ENCODE measurements at regions not wholly inside any gene's neighbourhood (a gene's known extent, or its start where the extent isn't known, plus 50 kb on each side); places are given as distances from the start of the nearest gene placed in this dataset.

- Histone ChIP-seq H3K27me3 (ENCODE audit: control insufficient read depth in 1 of 2, insufficient read depth in 2 of 2, low read length in 2 of 2) (no peaks in the 10 kb centered on the region), H3K27ac (ENCODE audit: low read depth in 2 of 2, low read length in 1 of 2) (no peak overlapping the region), H3K4me3 (ENCODE audit: low read depth in 1 of 2, low read length in 2 of 2) (no peak overlapping the region), H3K36me3 (ENCODE audit: control insufficient read depth in 2 of 2, insufficient read depth in 2 of 2, low read length in 1 of 2) (no peaks in the 10 kb centered on the region), H3K9me3 (ENCODE audit: control insufficient read depth in 2 of 2, insufficient read depth in 1 of 2, low read depth in 1 of 2, low read length in 1 of 2) (no peaks in the 10 kb centered on the region), H3K4me1 (ENCODE audit: control insufficient read depth in 2 of 2, insufficient read depth in 2 of 2, low read length in 1 of 2) (no peaks in the 10 kb centered on the region)
Measured at GRCh38 chr18:24761765-24762164, 301.3 kb downstream of the HRH4 start.

GRCh38 chr18:24762511-24762910, 302.1 kb downstream of the HRH4 start:
- no peaks in the 10 kb centered on the region for H3K27me3 ChIP-seq (ENCODE audit: control insufficient read depth in 1 of 2, insufficient read depth in 2 of 2, low read length in 2 of 2)
- no peak overlapping the region for H3K4me3 ChIP-seq (ENCODE audit: low read depth in 1 of 2, low read length in 2 of 2)
- 22 to 65% methylated on average over 1 of the region's 1 CpG for WGBS, 2 donors
- no peak overlapping the region for H3K27ac ChIP-seq (ENCODE audit: low read depth in 2 of 2, low read length in 1 of 2)
- no peaks in the 10 kb centered on the region for H3K4me1 ChIP-seq (ENCODE audit: control insufficient read depth in 2 of 2, insufficient read depth in 2 of 2, low read length in 1 of 2)
- no peaks in the 10 kb centered on the region for H3K36me3 ChIP-seq (ENCODE audit: control insufficient read depth in 2 of 2, insufficient read depth in 2 of 2, low read length in 1 of 2)
- no peaks in the 10 kb centered on the region for H3K9me3 ChIP-seq (ENCODE audit: control insufficient read depth in 2 of 2, insufficient read depth in 1 of 2, low read depth in 1 of 2, low read length in 1 of 2)

- Histone ChIP-seq H3K9me3 (ENCODE audit: control insufficient read depth in 2 of 2, insufficient read depth in 1 of 2, low read depth in 1 of 2, low read length in 1 of 2) (no peaks in the 10 kb centered on the region), H3K4me3 (ENCODE audit: low read depth in 1 of 2, low read length in 2 of 2) (no peak overlapping the region), H3K27ac (ENCODE audit: low read depth in 2 of 2, low read length in 1 of 2) (no peak overlapping the region), H3K27me3 (ENCODE audit: control insufficient read depth in 1 of 2, insufficient read depth in 2 of 2, low read length in 2 of 2) (no peaks in the 10 kb centered on the region), H3K4me1 (ENCODE audit: control insufficient read depth in 2 of 2, insufficient read depth in 2 of 2, low read length in 1 of 2) (no peaks in the 10 kb centered on the region), H3K36me3 (ENCODE audit: control insufficient read depth in 2 of 2, insufficient read depth in 2 of 2, low read length in 1 of 2) (no peaks in the 10 kb centered on the region)
- 23 to 46% methylated on average over 6 of the region's 6 CpGs for WGBS, 2 donors
Measured at GRCh38 chr18:24763765-24764513, 303.5 kb downstream of the HRH4 start.

GRCh38 chr18:24764766-24765165, 304.3 kb downstream of the HRH4 start:
- no peak overlapping the region for H3K4me3 ChIP-seq (ENCODE audit: low read depth in 1 of 2, low read length in 2 of 2)
- H3K9me3 ChIP-seq (ENCODE audit: control insufficient read depth in 2 of 2, insufficient read depth in 1 of 2, low read depth in 1 of 2, low read length in 1 of 2) = no peaks in the 10 kb centered on the region
- no peaks in the 10 kb centered on the region for H3K27me3 ChIP-seq (ENCODE audit: control insufficient read depth in 1 of 2, insufficient read depth in 2 of 2, low read length in 2 of 2)
- H3K36me3 ChIP-seq (ENCODE audit: control insufficient read depth in 2 of 2, insufficient read depth in 2 of 2, low read length in 1 of 2) = no peaks in the 10 kb centered on the region
- H3K27ac ChIP-seq (ENCODE audit: low read depth in 2 of 2, low read length in 1 of 2) = no peak overlapping the region
- H3K4me1 ChIP-seq (ENCODE audit: control insufficient read depth in 2 of 2, insufficient read depth in 2 of 2, low read length in 1 of 2) = no peaks in the 10 kb centered on the region
- 76 to 79% methylated on average over 5 of the region's 5 CpGs for WGBS, 2 donors

GRCh38 chr18:24766376-24766775, 305.9 kb downstream of the HRH4 start:
- H3K27ac ChIP-seq (ENCODE audit: low read depth in 2 of 2, low read length in 1 of 2) = no peak overlapping the region
- H3K4me3 ChIP-seq (ENCODE audit: low read depth in 1 of 2, low read length in 2 of 2) = no peak overlapping the region
- H3K4me1 ChIP-seq (ENCODE audit: control insufficient read depth in 2 of 2, insufficient read depth in 2 of 2, low read length in 1 of 2) = no peaks in the 10 kb centered on the region
- H3K36me3 ChIP-seq (ENCODE audit: control insufficient read depth in 2 of 2, insufficient read depth in 2 of 2, low read length in 1 of 2) = no peaks in the 10 kb centered on the region
- 35 to 45% methylated on average over 1 of the region's 1 CpG for WGBS, 2 donors
- H3K27me3 ChIP-seq (ENCODE audit: control insufficient read depth in 1 of 2, insufficient read depth in 2 of 2, low read length in 2 of 2) = no peaks in the 10 kb centered on the region
- H3K9me3 ChIP-seq (ENCODE audit: control insufficient read depth in 2 of 2, insufficient read depth in 1 of 2, low read depth in 1 of 2, low read length in 1 of 2) = no peaks in the 10 kb centered on the region

- Histone ChIP-seq H3K27me3 (ENCODE audit: control insufficient read depth in 1 of 2, insufficient read depth in 2 of 2, low read length in 2 of 2) (no peaks in the 10 kb centered on the region), H3K9me3 (ENCODE audit: control insufficient read depth in 2 of 2, insufficient read depth in 1 of 2, low read depth in 1 of 2, low read length in 1 of 2) (no peaks in the 10 kb centered on the region), H3K4me1 (ENCODE audit: control insufficient read depth in 2 of 2, insufficient read depth in 2 of 2, low read length in 1 of 2) (no peaks in the 10 kb centered on the region), H3K36me3 (ENCODE audit: control insufficient read depth in 2 of 2, insufficient read depth in 2 of 2, low read length in 1 of 2) (no peaks in the 10 kb centered on the region), H3K4me3 (ENCODE audit: low read depth in 1 of 2, low read length in 2 of 2) (no peak overlapping the region), H3K27ac (ENCODE audit: low read depth in 2 of 2, low read length in 1 of 2) (no peak overlapping the region)
- WGBS, 2 donors = 77 to 94% methylated on average over 3 of the region's 3 CpGs
Measured at GRCh38 chr18:24770311-24771024, 310.0 kb downstream of the HRH4 start.

- H3K4me1 ChIP-seq (ENCODE audit: control insufficient read depth in 2 of 2, insufficient read depth in 2 of 2, low read length in 1 of 2) = no peaks in the 10 kb centered on the region
- H3K9me3 ChIP-seq (ENCODE audit: control insufficient read depth in 2 of 2, insufficient read depth in 1 of 2, low read depth in 1 of 2, low read length in 1 of 2) = no peaks in the 10 kb centered on the region
- no peaks in the 10 kb centered on the region for H3K27me3 ChIP-seq (ENCODE audit: control insufficient read depth in 1 of 2, insufficient read depth in 2 of 2, low read length in 2 of 2)
- no peak overlapping the region for H3K4me3 ChIP-seq (ENCODE audit: low read depth in 1 of 2, low read length in 2 of 2)
- H3K36me3 ChIP-seq (ENCODE audit: control insufficient read depth in 2 of 2, insufficient read depth in 2 of 2, low read length in 1 of 2) = no peaks in the 10 kb centered on the region
- no peak overlapping the region for H3K27ac ChIP-seq (ENCODE audit: low read depth in 2 of 2, low read length in 1 of 2)
Measured at GRCh38 chr18:24771300-24771699, 310.9 kb downstream of the HRH4 start.

- Histone ChIP-seq H3K9me3 (ENCODE audit: control insufficient read depth in 2 of 2, insufficient read depth in 1 of 2, low read depth in 1 of 2, low read length in 1 of 2) (no peaks in the 10 kb centered on the region), H3K27ac (ENCODE audit: low read depth in 2 of 2, low read length in 1 of 2) (no peak overlapping the region), H3K4me3 (ENCODE audit: low read depth in 1 of 2, low read length in 2 of 2) (no peak overlapping the region), H3K4me1 (ENCODE audit: control insufficient read depth in 2 of 2, insufficient read depth in 2 of 2, low read length in 1 of 2) (no peaks in the 10 kb centered on the region), H3K27me3 (ENCODE audit: control insufficient read depth in 1 of 2, insufficient read depth in 2 of 2, low read length in 2 of 2) (no peaks in the 10 kb centered on the region), H3K36me3 (ENCODE audit: control insufficient read depth in 2 of 2, insufficient read depth in 2 of 2, low read length in 1 of 2) (no peaks in the 10 kb centered on the region)
- WGBS, 2 donors = 91 to 94% methylated on average over 2 of the region's 2 CpGs
Measured at GRCh38 chr18:24773101-24773500, 312.7 kb downstream of the HRH4 start.

- H3K36me3 ChIP-seq (ENCODE audit: control insufficient read depth in 2 of 2, insufficient read depth in 2 of 2, low read length in 1 of 2) = no peaks in the 10 kb centered on the region
- no peaks in the 10 kb centered on the region for H3K27me3 ChIP-seq (ENCODE audit: control insufficient read depth in 1 of 2, insufficient read depth in 2 of 2, low read length in 2 of 2)
- no peaks in the 10 kb centered on the region for H3K4me1 ChIP-seq (ENCODE audit: control insufficient read depth in 2 of 2, insufficient read depth in 2 of 2, low read length in 1 of 2)
- H3K4me3 ChIP-seq (ENCODE audit: low read depth in 1 of 2, low read length in 2 of 2) = no peak overlapping the region
- H3K9me3 ChIP-seq (ENCODE audit: control insufficient read depth in 2 of 2, insufficient read depth in 1 of 2, low read depth in 1 of 2, low read length in 1 of 2) = no peaks in the 10 kb centered on the region
- H3K27ac ChIP-seq (ENCODE audit: low read depth in 2 of 2, low read length in 1 of 2) = no peak overlapping the region
Measured at GRCh38 chr18:24776019-24776418, 315.6 kb downstream of the HRH4 start.

GRCh38 chr18:24778810-24779418, 318.5 kb downstream of the HRH4 start:
- H3K4me3 ChIP-seq (ENCODE audit: low read depth in 1 of 2, low read length in 2 of 2) = no peak overlapping the region
- H3K27ac ChIP-seq (ENCODE audit: low read depth in 2 of 2, low read length in 1 of 2) = no peak overlapping the region
- no peaks in the 10 kb centered on the region for H3K36me3 ChIP-seq (ENCODE audit: control insufficient read depth in 2 of 2, insufficient read depth in 2 of 2, low read length in 1 of 2)
- no peaks in the 10 kb centered on the region for H3K27me3 ChIP-seq (ENCODE audit: control insufficient read depth in 1 of 2, insufficient read depth in 2 of 2, low read length in 2 of 2)
- 55 to 67% methylated on average over 6 of the region's 6 CpGs for WGBS, 2 donors
- no peaks in the 10 kb centered on the region for H3K4me1 ChIP-seq (ENCODE audit: control insufficient read depth in 2 of 2, insufficient read depth in 2 of 2, low read length in 1 of 2)
- no peaks in the 10 kb centered on the region for H3K9me3 ChIP-seq (ENCODE audit: control insufficient read depth in 2 of 2, insufficient read depth in 1 of 2, low read depth in 1 of 2, low read length in 1 of 2)

Measured in esophagus (tissue), 2 donors.